Astrocyte of the cerebellum (primary cell): ENCODE measurements at regions not wholly inside any gene's neighbourhood (a gene's known extent, or its start where the extent isn't known, plus 50 kb on each side); places are given as distances from the start of the nearest gene placed in this dataset.

Source experiments
- DNase-seq: peaks from one replicate; pipeline ENCODE4 v3.0.0-alpha.2; 2011; ENCODE audit warnings: low read depth
- H3K4me3 ChIP-seq: 2 replicates; pipeline ENCODE4 v1.5.1; 2011; ENCODE audit warnings: mild to moderate bottlenecking, low read depth, low read length, moderate library complexity
- CTCF ChIP-seq: IDR thresholded peaks from 2 replicates; pipeline ENCODE4 v1.5.1; 2012; ENCODE audit warnings: low read length, low read depth, moderate library complexity, mild to moderate bottlenecking; ENCODE audit errors: missing control alignments
- in situ Hi-C: cut with HindIII; loops from 2 replicates; pipeline ENCODE4 v1.10.0; 2017; ENCODE audit warnings: low sequenced_read_pairs

- H3K4me3 ChIP-seq: no peak overlapping the region
- no peak for DNase-seq
- no peak for TF ChIP-seq CTCF
- in situ Hi-C loops: no loop called here
These were observed 58.3 kb downstream of the CXCL12 start for GRCh38 chr10:44326474-44327030.

- no peak overlapping the region for H3K4me3 ChIP-seq
- TF ChIP-seq CTCF: no peak
- in situ Hi-C loops: no loop called here
These were observed 59.1 kb downstream of the CXCL12 start for GRCh38 chr10:44325596-44326307.

GRCh38 chr10:44325157-44325556 lies 59.7 kb downstream of the CXCL12 start:
- in situ Hi-C loops: no loop called here
- no peak overlapping the region for H3K4me3 ChIP-seq
- TF ChIP-seq CTCF: no peak
- no peak for DNase-seq

More at GRCh38 chr10:44325596-44326307, 59.1 kb downstream of the CXCL12 start:
- DNase-seq: no peak

- no peak overlapping the region for H3K4me3 ChIP-seq
- TF ChIP-seq CTCF: no peak
- in situ Hi-C loops: loop anchor here (25.0 kb wide), 1 partner anchor 538 kb away; no protein-coding TSS in a partner anchor
- DNase-seq: no peak
These were observed 61.1 kb downstream of the CXCL12 start for GRCh38 chr10:44323838-44324237.

GRCh38 chr10:44322137-44322536 lies 62.8 kb downstream of the CXCL12 start:
- in situ Hi-C loops: loop anchor here (25.0 kb wide), 1 partner anchor 540 kb away; no protein-coding TSS in a partner anchor
- DNase-seq: no peak
- no peak overlapping the region for H3K4me3 ChIP-seq
- TF ChIP-seq CTCF: no peak

- DNase-seq: no peak
- H3K4me3 ChIP-seq: no peak overlapping the region
- no peak for TF ChIP-seq CTCF
- in situ Hi-C loops: loop anchor here (25.0 kb wide), 1 partner anchor 542 kb away; no protein-coding TSS in a partner anchor
These were observed 64.1 kb downstream of the CXCL12 start for GRCh38 chr10:44320756-44321155.
